HCT116 (cell line): ENCODE measurements at regions not wholly inside any gene's neighbourhood (a gene's known extent, or its start where the extent isn't known, plus 50 kb on each side); places are given as distances from the start of the nearest gene placed in this dataset.

Experiments used
- ATAC-seq: fragments of 200-7000 bp; cut with Tn5 transposase; 2 replicates; pipeline ENCODE4 v1.9.1; 2020; ENCODE audit warnings: mild to moderate bottlenecking, moderate library complexity
- BruUV-seq: library from RNA; stranded (reverse); fragments of 400-500 nt; replicated peaks from 2 replicates; lab custom pipeline; 2021; lab: Mats Ljungman, UMichigan
- CTCF ChIA-PET: fragments of 300-600 bp; sonication (Branson Sonifier 250); formaldehyde crosslinking; loops from one replicate; lab custom pipeline; 2021; ENCODE audit warnings: antibody characterized with exemption; lab: Charles Lee
- POLR2A ChIA-PET: fragments of 300-600, 350-600 bp; sonication (Branson Sonifier 250); formaldehyde crosslinking; loops from one replicate; lab custom pipeline; 2021; ENCODE audit warnings: antibody characterized with exemption; lab: Charles Lee
- RAD21 ChIA-PET, 2 experiments: fragments of 300-600 bp; sonication (Branson Sonifier 250); formaldehyde crosslinking; loops; one replicate each; lab custom pipeline; 2023; ENCODE audit warnings: low total read pairs in 2 of 2; ENCODE audit not compliant: uncharacterized antibody in 2 of 2, unreplicated experiment in 2 of 2, low non-redundant PET in 1 of 2; lab: Charles Lee
- DNase-seq: peaks from one replicate; pipeline ENCODE4 v3.0.0-alpha.2; 2010; ENCODE audit warnings: low read depth, low spot score
- H2AFZ ChIP-seq: fragments of 200-600 bp; shearing (Covaris generic), sonication (generic); 2 replicates; pipeline ENCODE4 v1.6.1; 2017; ENCODE audit warnings: low read depth, mixed run types, mixed read lengths, antibody characterized with exemption, low read length; ENCODE audit not compliant: poor library complexity, severe bottlenecking
- H3K27ac ChIP-seq: 2 replicates; pipeline ENCODE4 v1.5.1; 2012; ENCODE audit warnings: low read depth, low read length
- H3K27me3 ChIP-seq: fragments of 200-600 bp; sonication (generic); 2 replicates; pipeline ENCODE4 v1.6.1; 2016; ENCODE audit warnings: mixed run types, low read length, mixed read lengths; ENCODE audit not compliant: insufficient read depth
- H3K36me3 ChIP-seq, 2 experiments: fragments of 200-500 bp in 1 of 2; fragments of 200-600 bp in 1 of 2; sonication (Bioruptor generic) in 1 of 2; sonication (generic) in 1 of 2; 2 replicates each; pipeline versions ENCODE4 v1.5.1 to v1.6.1; 2014 to 2016; ENCODE audit warnings: low read length in 2 of 2, inconsistent platforms in 1 of 2, mixed read lengths in 1 of 2, mixed run types in 1 of 2; ENCODE audit not compliant: insufficient read depth in 2 of 2, control insufficient read depth in 1 of 2
- H3K4me1 ChIP-seq, 2 experiments: fragments of 200-600 bp in 1 of 2; sonication (generic) in 1 of 2; 2 replicates each; pipeline versions ENCODE4 v1.5.1 to v1.6.1; 2012 to 2017; ENCODE audit warnings: low read length in 2 of 2, inconsistent platforms in 1 of 2, mild to moderate bottlenecking in 1 of 2, mixed read lengths in 1 of 2, mixed run types in 1 of 2, moderate library complexity in 1 of 2; ENCODE audit not compliant: insufficient read depth in 2 of 2, control insufficient read depth in 1 of 2
- H3K4me2 ChIP-seq: fragments of 200-600 bp; sonication (generic); 2 replicates; pipeline ENCODE4 v1.6.1; 2017; ENCODE audit warnings: mixed run types, low read length, mixed read lengths
- H3K4me3 ChIP-seq, 2 experiments: fragments of 200-600 bp in 1 of 2; sonication (generic) in 1 of 2; replicated peaks in 1 of 2; 2 replicates each; pipeline ENCODE4 v1.5.1; 2011 to 2016; ENCODE audit warnings: low read length in 2 of 2, control low read depth in 1 of 2, low read depth in 1 of 2, mild to moderate bottlenecking in 1 of 2, mixed read lengths in 1 of 2, mixed run types in 1 of 2
- H3K79me2 ChIP-seq: fragments of 200-600 bp; sonication (generic); 2 replicates; pipeline ENCODE4 v1.6.1; 2017; ENCODE audit warnings: mild to moderate bottlenecking, mixed run types, low read length, moderate library complexity, mixed read lengths; ENCODE audit not compliant: insufficient read depth
- H3K9ac ChIP-seq: fragments of 200-600 bp; sonication (generic); 2 replicates; pipeline ENCODE4 v1.6.1; 2016; ENCODE audit warnings: low read length, mixed read lengths
- H3K9me2 ChIP-seq: fragments of 200-600 bp; sonication (generic), shearing (Covaris generic); 2 replicates; pipeline ENCODE4 v1.6.1; 2017; ENCODE audit warnings: mixed run types, mild to moderate bottlenecking, moderate library complexity; ENCODE audit not compliant: insufficient read depth
- H3K9me3 ChIP-seq, 2 experiments: fragments of 200-500 bp in 1 of 2; fragments of 200-600 bp in 1 of 2; sonication (Bioruptor generic) in 1 of 2; sonication (generic) in 1 of 2; 2 replicates each; pipeline ENCODE4 v1.6.1; 2014 to 2017; ENCODE audit warnings: low read length in 2 of 2, mixed read lengths in 2 of 2, inconsistent platforms in 1 of 2, low read depth in 1 of 2, mild to moderate bottlenecking in 1 of 2, mixed run types in 1 of 2, moderate library complexity in 1 of 2; ENCODE audit not compliant: control insufficient read depth in 1 of 2, insufficient read depth in 1 of 2
- H4K20me1 ChIP-seq: fragments of 200-600 bp; sonication (generic), shearing (Covaris generic); 2 replicates; pipeline ENCODE4 v1.6.1; 2017; ENCODE audit warnings: mixed run types, mild to moderate bottlenecking, moderate library complexity; ENCODE audit not compliant: insufficient read depth
- CBX3 ChIP-seq: IDR thresholded peaks from 2 replicates; pipeline ENCODE4 v1.6.1; 2012; ENCODE audit warnings: low read depth
- EGR1 ChIP-seq: IDR thresholded peaks from 2 replicates; pipeline ENCODE4 v1.6.1; 2012; ENCODE audit warnings: low read depth
- EZH2phosphoT487 ChIP-seq: fragments of 200-600 bp; IDR thresholded peaks from 2 replicates; pipeline ENCODE4 v1.6.1; 2018; ENCODE audit warnings: antibody characterized with exemption, borderline replicate concordance
- FOSL1 ChIP-seq: IDR thresholded peaks from 2 replicates; pipeline ENCODE4 v1.6.1; 2012; ENCODE audit warnings: low read depth
- JUND ChIP-seq: IDR thresholded peaks from 2 replicates; pipeline ENCODE4 v1.6.1; 2012
- RAD21 ChIP-seq: IDR thresholded peaks from 2 replicates; pipeline ENCODE4 v1.6.1; 2012; ENCODE audit warnings: low read depth, mild to moderate bottlenecking
- SIN3A ChIP-seq: IDR thresholded peaks from 2 replicates; pipeline ENCODE4 v1.6.1; 2012; ENCODE audit warnings: low read depth
- SP1 ChIP-seq: IDR thresholded peaks from 2 replicates; pipeline ENCODE4 v1.6.1; 2012; ENCODE audit warnings: low read depth
- YY1 ChIP-seq: IDR thresholded peaks from 2 replicates; pipeline ENCODE4 v1.6.1; 2011; ENCODE audit warnings: low read length, low read depth, moderate library complexity, mild to moderate bottlenecking; ENCODE audit not compliant: insufficient replicate concordance; ENCODE audit errors: extremely low read depth
- ZFX ChIP-seq: fragments of 450-650 bp; IDR thresholded peaks from 2 replicates; pipeline ENCODE4 v1.6.1; 2017
- ZNF274 ChIP-seq: fragments of 200-500 bp; sonication (Bioruptor generic); IDR thresholded peaks from 2 replicates; pipeline ENCODE4 v1.6.1; 2014; ENCODE audit warnings: mild to moderate bottlenecking, low read depth, low read length, inconsistent platforms
- intact Hi-C: fragments of 100-400 bp; cut with micrococcal nuclease; formaldehyde crosslinking; loops from 2 replicates; pipeline ENCODE4 v1.10.0; 2022
- TF ChIP-seq, protein P1 (sequence below): IDR thresholded peaks from 2 replicates; pipeline ENCODE4 v1.6.1; 2011; ENCODE audit warnings: mild to moderate bottlenecking, low read length, moderate library complexity; ENCODE audit not compliant: insufficient replicate concordance; ENCODE audit errors: extremely low read depth

- no peak for ATAC-seq
- TF ChIP-seq CBX3, result no peak
- no peak for TF ChIP-seq FOSL1
- no peak for TF ChIP-seq SIN3A
- TF ChIP-seq ZNF274, result no peak
- no peak for TF ChIP-seq JUND
- no peak for TF ChIP-seq EZH2phosphoT487
- no peak for TF ChIP-seq EGR1
- no peak for TF ChIP-seq SP1
- no peak for TF ChIP-seq YY1
- no peak for TF ChIP-seq ZFX
- TF ChIP-seq, protein P1, sequence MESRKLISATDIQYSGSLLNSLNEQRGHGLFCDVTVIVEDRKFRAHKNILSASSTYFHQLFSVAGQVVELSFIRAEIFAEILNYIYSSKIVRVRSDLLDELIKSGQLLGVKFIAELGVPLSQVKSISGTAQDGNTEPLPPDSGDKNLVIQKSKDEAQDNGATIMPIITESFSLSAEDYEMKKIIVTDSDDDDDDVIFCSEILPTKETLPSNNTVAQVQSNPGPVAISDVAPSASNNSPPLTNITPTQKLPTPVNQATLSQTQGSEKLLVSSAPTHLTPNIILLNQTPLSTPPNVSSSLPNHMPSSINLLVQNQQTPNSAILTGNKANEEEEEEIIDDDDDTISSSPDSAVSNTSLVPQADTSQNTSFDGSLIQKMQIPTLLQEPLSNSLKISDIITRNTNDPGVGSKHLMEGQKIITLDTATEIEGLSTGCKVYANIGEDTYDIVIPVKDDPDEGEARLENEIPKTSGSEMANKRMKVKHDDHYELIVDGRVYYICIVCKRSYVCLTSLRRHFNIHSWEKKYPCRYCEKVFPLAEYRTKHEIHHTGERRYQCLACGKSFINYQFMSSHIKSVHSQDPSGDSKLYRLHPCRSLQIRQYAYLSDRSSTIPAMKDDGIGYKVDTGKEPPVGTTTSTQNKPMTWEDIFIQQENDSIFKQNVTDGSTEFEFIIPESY, result no peak
- no peak for TF ChIP-seq RAD21
- TF ChIP-seq, all 23 proteins: peak for 0
- Histone ChIP-seq H3K9me2 (no peaks in the 10 kb centered on the region), H3K9ac (no peak overlapping the region), H3K79me2 (no peaks in the 10 kb centered on the region), H3K36me3 (no peaks in the 10 kb centered on the region), H3K4me2 (no peak overlapping the region), H3K4me1 (no peaks in the 10 kb centered on the region), H4K20me1 (no peaks in the 10 kb centered on the region), H2AFZ (no peak overlapping the region), H3K9me3 (no peaks in the 10 kb centered on the region), H3K4me3 (no peak overlapping the region), H3K27ac (no peak overlapping the region), H3K27me3 (no peaks in the 10 kb centered on the region)
- DNase-seq, result no peak
- intact Hi-C loops, result no loop called here
- ChIA-PET POLR2A (no interaction called here), RAD21 (no interaction called here), CTCF (no interaction called here)
- BruUV-seq, result no TSS peak
Observed at GRCh38 chrX:26037367-26037766, 100.8 kb upstream of the MAGEB18 start.
